ENCODE measurements at regions not wholly inside any gene's neighbourhood (a gene's known extent, or its start where the extent isn't known, plus 50 kb on each side); places are given as distances from the start of the nearest gene placed in this dataset.
"Not testable (repeated sequence)": the region's sequence is repeated elsewhere in the genome, so short reads cannot be mapped to it uniquely, and the experiment has no call there.

- no peaks in the 10 kb centered on the region for H3K4me1 ChIP-seq (ENCODE audit: low read depth)
- no peak for DNase-seq (ENCODE audit: low read depth in 1 of 2, low spot score in 1 of 2)
- H3K27me3 ChIP-seq = no peaks in the 10 kb centered on the region
- H3K27ac ChIP-seq = no peak overlapping the region
- no peaks in the 10 kb centered on the region for H3K36me3 ChIP-seq
- no peak for TF ChIP-seq CTCF (IDR thresholded peaks at IDR 0.05; ENCODE audit: low read depth, low read length)
- no peak overlapping the region for H3K4me3 ChIP-seq
- H3K9me3 ChIP-seq (ENCODE audit: low read depth) = no peaks in the 10 kb centered on the region
Measured at GRCh38 chr3:20935791-20936190, 749.8 kb upstream of the SGO1 start.

GRCh38 chr3:20931834-20932233 lies 745.8 kb upstream of the SGO1 start:
- no peak for TF ChIP-seq CTCF (IDR thresholded peaks at IDR 0.05; ENCODE audit: low read depth, low read length)
- Histone ChIP-seq H3K36me3 (no peaks in the 10 kb centered on the region), H3K9me3 (ENCODE audit: low read depth) (no peaks in the 10 kb centered on the region), H3K27me3 (no peaks in the 10 kb centered on the region), H3K4me3 (no peak overlapping the region), H3K27ac (no peak overlapping the region), H3K4me1 (ENCODE audit: low read depth) (no peaks in the 10 kb centered on the region)
- DNase-seq (ENCODE audit: low read depth in 1 of 2, low spot score in 1 of 2) = no peak

GRCh38 chr3:20930034-20930433 lies 744.0 kb upstream of the SGO1 start:
- H3K36me3 ChIP-seq = no peaks in the 10 kb centered on the region
- DNase-seq (ENCODE audit: low read depth in 1 of 2, low spot score in 1 of 2) = peak; percentile 21 to 29
- H3K4me1 ChIP-seq (ENCODE audit: low read depth) = no peaks in the 10 kb centered on the region
- no peak overlapping the region for H3K4me3 ChIP-seq
- no peaks in the 10 kb centered on the region for H3K9me3 ChIP-seq (ENCODE audit: low read depth)
- no peak overlapping the region for H3K27ac ChIP-seq
- TF ChIP-seq CTCF (IDR thresholded peaks at IDR 0.05; ENCODE audit: low read depth, low read length) = peak; percentile 35
- H3K27me3 ChIP-seq = no peaks in the 10 kb centered on the region

GRCh38 chr3:20924646-20925385 lies 738.8 kb upstream of the SGO1 start:
- no peak for TF ChIP-seq CTCF (IDR thresholded peaks at IDR 0.05; ENCODE audit: low read depth, low read length)
- H3K36me3 ChIP-seq = no peaks in the 10 kb centered on the region
- no peaks in the 10 kb centered on the region for H3K4me1 ChIP-seq (ENCODE audit: low read depth)
- no peak overlapping the region for H3K4me3 ChIP-seq
- no peak overlapping the region for H3K27ac ChIP-seq
- no peaks in the 10 kb centered on the region for H3K9me3 ChIP-seq (ENCODE audit: low read depth)
- no peaks in the 10 kb centered on the region for H3K27me3 ChIP-seq
- no peak for DNase-seq (ENCODE audit: low read depth in 1 of 2, low spot score in 1 of 2)

GRCh38 chr3:20921112-20921511 lies 735.1 kb upstream of the SGO1 start:
- H3K9me3 ChIP-seq (ENCODE audit: low read depth); H3K36me3 ChIP-seq; H3K4me3 ChIP-seq; H3K4me1 ChIP-seq (ENCODE audit: low read depth); H3K27me3 ChIP-seq; DNase-seq (ENCODE audit: low read depth in 1 of 2, low spot score in 1 of 2); H3K27ac ChIP-seq: not testable (repeated sequence)

GRCh38 chr3:20916951-20917606 lies 731.1 kb upstream of the SGO1 start:
- DNase-seq (ENCODE audit: low read depth in 1 of 2, low spot score in 1 of 2) = no peak
- Histone ChIP-seq H3K9me3 (ENCODE audit: low read depth) (no peaks in the 10 kb centered on the region), H3K4me3 (no peak overlapping the region), H3K4me1 (ENCODE audit: low read depth) (no peaks in the 10 kb centered on the region), H3K36me3 (no peaks in the 10 kb centered on the region), H3K27ac (no peak overlapping the region), H3K27me3 (no peaks in the 10 kb centered on the region)
- no peak for TF ChIP-seq CTCF (IDR thresholded peaks at IDR 0.05; ENCODE audit: low read depth, low read length)
